ENCODE measurements at regions not wholly inside any gene's neighbourhood (a gene's known extent, or its start where the extent isn't known, plus 50 kb on each side); places are given as distances from the start of the nearest gene placed in this dataset.

DNA sequence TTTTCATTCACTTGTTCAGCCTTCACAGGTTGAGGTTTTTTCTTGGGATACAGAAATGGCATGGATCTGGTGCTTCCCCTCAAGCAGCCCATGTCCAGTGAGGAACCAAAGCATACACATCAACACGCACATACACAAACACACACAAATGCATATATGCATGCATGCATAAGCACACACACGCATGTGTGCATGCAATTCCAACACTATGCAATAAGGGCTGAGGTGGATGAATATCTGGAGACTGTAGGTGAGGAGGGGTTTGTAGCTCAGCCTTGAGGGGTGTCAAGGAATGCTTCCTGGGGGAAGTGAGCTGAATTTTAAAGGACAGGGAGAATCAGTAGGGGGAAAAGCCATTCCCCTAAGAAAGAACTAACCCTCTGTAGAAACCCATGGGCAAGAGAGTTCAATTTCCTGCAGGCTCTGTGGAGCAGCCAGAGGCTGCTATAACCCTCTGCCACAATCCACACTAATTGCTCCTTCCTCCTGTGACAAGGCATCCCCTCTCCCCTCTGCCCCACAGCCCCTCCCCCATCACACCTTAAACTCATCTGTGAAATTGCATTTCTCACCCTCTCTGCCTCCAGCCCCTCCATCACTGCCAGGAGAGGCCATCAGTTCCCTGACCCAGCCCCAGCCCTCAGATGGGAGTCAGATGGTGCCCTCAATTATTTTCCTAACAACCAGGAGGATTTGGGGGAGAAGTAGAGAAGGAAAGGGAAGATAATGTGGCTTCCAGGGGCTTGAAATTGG lies 316.4 kb downstream of the RPS24 start:
- Histone ChIP-seq H3K27me3 (ENCODE audit: insufficient read depth, low read length) (peaks cover 10% of the 10 kb centered on the region; the same call in 1 of the 2 replicates), H4K20me1 (ENCODE audit: insufficient read depth) (no peaks in the 10 kb centered on the region), H2AFZ (ENCODE audit: low read depth, low read length, poor library complexity, severe bottlenecking) (no peak overlapping the region), H3K9me3 (ENCODE audit: control insufficient read depth in 1 of 2, insufficient read depth in 1 of 2, low read depth in 1 of 2, low read length in 2 of 2) (no peaks in the 10 kb centered on the region), H3K9ac (ENCODE audit: low read length) (no peak overlapping the region), H3K36me3 (ENCODE audit: control insufficient read depth in 1 of 2, insufficient read depth in 2 of 2, low read length in 2 of 2) (no peaks in the 10 kb centered on the region), H3K27ac (ENCODE audit: low read depth, low read length) (no peak overlapping the region), H3K4me2 (ENCODE audit: low read length) (no peak overlapping the region), H3K9me2 (ENCODE audit: insufficient read depth) (no peaks in the 10 kb centered on the region), H3K4me3 (replicated peaks in 1 of 2; ENCODE audit: low read depth in 1 of 2, low read length in 2 of 2) (no peak overlapping the region), H3K4me1 (ENCODE audit: control insufficient read depth in 1 of 2, insufficient read depth in 2 of 2, low read length in 2 of 2) (no peaks in the 10 kb centered on the region), H3K79me2 (ENCODE audit: insufficient read depth, low read length) (no peaks in the 10 kb centered on the region)
- no peak for DNase-seq (ENCODE audit: low read depth, low spot score)
- TF ChIP-seq EZH2phosphoT487 (IDR thresholded peaks at IDR 0.05; ENCODE audit: borderline replicate concordance): no peak
- TF ChIP-seq, protein P1, sequence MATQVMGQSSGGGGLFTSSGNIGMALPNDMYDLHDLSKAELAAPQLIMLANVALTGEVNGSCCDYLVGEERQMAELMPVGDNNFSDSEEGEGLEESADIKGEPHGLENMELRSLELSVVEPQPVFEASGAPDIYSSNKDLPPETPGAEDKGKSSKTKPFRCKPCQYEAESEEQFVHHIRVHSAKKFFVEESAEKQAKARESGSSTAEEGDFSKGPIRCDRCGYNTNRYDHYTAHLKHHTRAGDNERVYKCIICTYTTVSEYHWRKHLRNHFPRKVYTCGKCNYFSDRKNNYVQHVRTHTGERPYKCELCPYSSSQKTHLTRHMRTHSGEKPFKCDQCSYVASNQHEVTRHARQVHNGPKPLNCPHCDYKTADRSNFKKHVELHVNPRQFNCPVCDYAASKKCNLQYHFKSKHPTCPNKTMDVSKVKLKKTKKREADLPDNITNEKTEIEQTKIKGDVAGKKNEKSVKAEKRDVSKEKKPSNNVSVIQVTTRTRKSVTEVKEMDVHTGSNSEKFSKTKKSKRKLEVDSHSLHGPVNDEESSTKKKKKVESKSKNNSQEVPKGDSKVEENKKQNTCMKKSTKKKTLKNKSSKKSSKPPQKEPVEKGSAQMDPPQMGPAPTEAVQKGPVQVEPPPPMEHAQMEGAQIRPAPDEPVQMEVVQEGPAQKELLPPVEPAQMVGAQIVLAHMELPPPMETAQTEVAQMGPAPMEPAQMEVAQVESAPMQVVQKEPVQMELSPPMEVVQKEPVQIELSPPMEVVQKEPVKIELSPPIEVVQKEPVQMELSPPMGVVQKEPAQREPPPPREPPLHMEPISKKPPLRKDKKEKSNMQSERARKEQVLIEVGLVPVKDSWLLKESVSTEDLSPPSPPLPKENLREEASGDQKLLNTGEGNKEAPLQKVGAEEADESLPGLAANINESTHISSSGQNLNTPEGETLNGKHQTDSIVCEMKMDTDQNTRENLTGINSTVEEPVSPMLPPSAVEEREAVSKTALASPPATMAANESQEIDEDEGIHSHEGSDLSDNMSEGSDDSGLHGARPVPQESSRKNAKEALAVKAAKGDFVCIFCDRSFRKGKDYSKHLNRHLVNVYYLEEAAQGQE (IDR thresholded peaks at IDR 0.05; ENCODE audit: low read depth): no peak
- TF ChIP-seq ZFX (IDR thresholded peaks at IDR 0.05): no peak
- no peak for TF ChIP-seq YY1 (IDR thresholded peaks at IDR 0.05; ENCODE audit: extremely low read depth, insufficient replicate concordance, low read depth, low read length)
- TF ChIP-seq, protein P2, sequence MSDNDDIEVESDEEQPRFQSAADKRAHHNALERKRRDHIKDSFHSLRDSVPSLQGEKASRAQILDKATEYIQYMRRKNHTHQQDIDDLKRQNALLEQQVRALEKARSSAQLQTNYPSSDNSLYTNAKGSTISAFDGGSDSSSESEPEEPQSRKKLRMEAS (IDR thresholded peaks at IDR 0.05): no peak
- ChIA-PET POLR2A (no interaction called here), RAD21 (ENCODE audit: low non-redundant PET in 1 of 2, low total read pairs in 2 of 2, uncharacterized antibody in 2 of 2, unreplicated experiment in 2 of 2) (no interaction called here), CTCF (no interaction called here)
- no TSS peak for BruUV-seq (replicated peaks)
- ATAC-seq: no peak
- intact Hi-C loops (cut with micrococcal nuclease): no loop called here

Data from HCT116 (cell line).